Large intestine (tissue), 3 donors: ENCODE measurements at regions not wholly inside any gene's neighbourhood (a gene's known extent, or its start where the extent isn't known, plus 50 kb on each side); places are given as distances from the start of the nearest gene placed in this dataset.
"Not testable (repeated sequence)": the region's sequence is repeated elsewhere in the genome, so short reads cannot be mapped to it uniquely, and the experiment has no call there.

Experiments
- DNase-seq, 2 donors: peaks; one replicate each; pipeline versions ENCODE4 v3.0.0 to v3.0.0-alpha.2; 2013
- H3K27ac ChIP-seq: one replicate; pipeline ENCODE4 v1.5.1; 2013; ENCODE audit warnings: low read length
- H3K27me3 ChIP-seq: 2 replicates; pipeline ENCODE4 v1.6.1; 2013; ENCODE audit warnings: low read length; ENCODE audit not compliant: control insufficient read depth, insufficient read depth
- H3K36me3 ChIP-seq: 2 replicates; pipeline ENCODE4 v1.6.1; 2013; ENCODE audit warnings: low read length; ENCODE audit not compliant: control insufficient read depth, insufficient read depth
- H3K4me1 ChIP-seq: one replicate; pipeline ENCODE4 v1.6.1; 2013; ENCODE audit warnings: low read length; ENCODE audit not compliant: control insufficient read depth, insufficient read depth
- H3K4me3 ChIP-seq: one replicate; pipeline ENCODE4 v1.5.1; 2013; ENCODE audit warnings: low read length
- H3K9me3 ChIP-seq: one replicate; pipeline ENCODE4 v1.6.1; 2013; ENCODE audit warnings: mild to moderate bottlenecking, low read depth, low read length, moderate library complexity; ENCODE audit not compliant: control insufficient read depth
- WGBS: methylation state at CpG from one replicate; pipeline ENCODE4 v1.1.5; 2013; ENCODE audit warnings: low lambda C conversion rate; ENCODE audit not compliant: insufficient coverage; 5-methylcytosine and 5-hydroxymethylcytosine counted together

DNA sequence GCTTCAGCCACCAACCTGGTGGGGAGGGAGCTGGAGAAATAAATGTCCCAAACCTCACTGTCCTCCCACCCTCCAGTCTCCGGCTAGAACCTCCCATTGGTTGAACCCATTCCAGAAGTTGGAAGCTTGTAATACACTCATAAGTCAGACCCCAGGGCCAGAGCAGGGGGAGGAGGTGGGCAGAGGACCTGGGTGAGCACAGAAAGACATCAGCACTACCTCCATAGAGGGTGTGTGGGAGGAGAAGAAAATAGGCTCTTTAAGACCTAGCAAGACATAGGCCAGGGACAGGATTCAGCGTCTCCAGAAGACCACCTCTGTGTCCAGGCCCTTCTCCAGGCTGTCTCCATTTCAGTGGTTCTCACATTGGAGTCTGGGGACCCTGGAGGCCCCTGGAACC lies 73.3 kb upstream of the TOP1 start:
- H3K36me3 ChIP-seq: no peaks in the 10 kb centered on the region
- no peaks in the 10 kb centered on the region for H3K4me1 ChIP-seq
- no CpG with 5 or more reads among the region's 2 CpGs for WGBS
- H3K9me3 ChIP-seq: no peaks in the 10 kb centered on the region
- H3K27me3 ChIP-seq: peaks cover 18% of the 10 kb centered on the region
- H3K27ac ChIP-seq: no peak overlapping the region
- no peak for DNase-seq
- no peak overlapping the region for H3K4me3 ChIP-seq

- not testable (repeated sequence) for DNase-seq, H3K4me3 ChIP-seq, H3K36me3 ChIP-seq, H3K4me1 ChIP-seq, H3K27ac ChIP-seq, H3K9me3 ChIP-seq
- WGBS: no CpG with 5 or more reads among the region's 8 CpGs
- peaks cover 16% of the 10 kb centered on the region for H3K27me3 ChIP-seq
These were observed 72.8 kb upstream of the TOP1 start for GRCh38 chr20:40955826-40956225.

DNA sequence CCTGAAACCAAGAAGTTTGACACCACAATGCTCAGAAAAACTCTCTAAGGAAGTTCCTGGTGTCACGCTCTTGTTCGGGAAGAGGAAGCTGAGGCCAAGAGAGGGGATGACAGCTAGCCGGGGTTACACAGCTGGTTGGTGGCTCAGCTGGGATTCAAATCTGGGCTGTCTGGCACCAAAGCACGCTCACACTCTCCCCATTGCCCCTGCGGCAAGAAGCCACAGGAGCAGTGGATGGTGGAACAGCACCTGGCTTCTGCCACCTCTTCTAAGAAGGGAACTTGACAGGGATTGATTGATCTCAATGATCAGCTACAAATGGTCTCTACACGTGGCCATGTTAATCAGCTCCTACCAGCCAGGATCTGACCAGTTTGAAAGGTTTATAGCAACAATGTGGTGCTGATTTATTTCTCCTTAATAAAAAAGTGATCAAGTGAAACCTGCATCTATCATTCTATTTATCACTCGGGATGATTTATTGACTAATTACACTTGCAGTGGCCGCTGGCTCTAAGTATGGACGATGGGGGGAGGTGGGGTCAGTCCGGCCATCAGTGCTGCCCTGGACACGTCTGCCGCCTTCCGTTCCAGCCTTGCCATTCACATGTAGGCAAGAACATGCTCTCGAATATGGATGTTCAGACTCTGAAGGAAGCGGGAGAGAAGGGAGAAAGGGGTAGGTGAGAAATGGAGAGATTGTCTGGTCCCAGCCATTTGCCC lies 71.9 kb upstream of the TOP1 start:
- H3K4me1 ChIP-seq: no peaks in the 10 kb centered on the region
- H3K27ac ChIP-seq: no peak overlapping the region
- H3K36me3 ChIP-seq: no peaks in the 10 kb centered on the region
- no peak for DNase-seq
- H3K4me3 ChIP-seq: no peak overlapping the region
- H3K27me3 ChIP-seq: peaks cover 16% of the 10 kb centered on the region
- WGBS: no CpG with 5 or more reads among the region's 15 CpGs
- no peaks in the 10 kb centered on the region for H3K9me3 ChIP-seq

- no peaks in the 10 kb centered on the region for H3K36me3 ChIP-seq
- peaks cover 14% of the 10 kb centered on the region for H3K27me3 ChIP-seq
- no peaks in the 10 kb centered on the region for H3K4me1 ChIP-seq
- no peak for DNase-seq
- WGBS: no CpG with 5 or more reads among the region's 6 CpGs
- H3K4me3 ChIP-seq: no peak overlapping the region
- H3K9me3 ChIP-seq: no peaks in the 10 kb centered on the region
- H3K27ac ChIP-seq: no peak overlapping the region
These were observed 71.3 kb upstream of the TOP1 start for GRCh38 chr20:40957265-40957760.

- H3K36me3 ChIP-seq: no peaks in the 10 kb centered on the region
- no peak for DNase-seq
- no peaks in the 10 kb centered on the region for H3K4me1 ChIP-seq
- no peak overlapping the region for H3K27ac ChIP-seq
- H3K9me3 ChIP-seq: no peaks in the 10 kb centered on the region
- H3K27me3 ChIP-seq: peaks cover 12% of the 10 kb centered on the region
- no CpG with 5 or more reads among the region's 4 CpGs for WGBS
- no peak overlapping the region for H3K4me3 ChIP-seq
These were observed 70.0 kb upstream of the TOP1 start for GRCh38 chr20:40958598-40958997.

DNA sequence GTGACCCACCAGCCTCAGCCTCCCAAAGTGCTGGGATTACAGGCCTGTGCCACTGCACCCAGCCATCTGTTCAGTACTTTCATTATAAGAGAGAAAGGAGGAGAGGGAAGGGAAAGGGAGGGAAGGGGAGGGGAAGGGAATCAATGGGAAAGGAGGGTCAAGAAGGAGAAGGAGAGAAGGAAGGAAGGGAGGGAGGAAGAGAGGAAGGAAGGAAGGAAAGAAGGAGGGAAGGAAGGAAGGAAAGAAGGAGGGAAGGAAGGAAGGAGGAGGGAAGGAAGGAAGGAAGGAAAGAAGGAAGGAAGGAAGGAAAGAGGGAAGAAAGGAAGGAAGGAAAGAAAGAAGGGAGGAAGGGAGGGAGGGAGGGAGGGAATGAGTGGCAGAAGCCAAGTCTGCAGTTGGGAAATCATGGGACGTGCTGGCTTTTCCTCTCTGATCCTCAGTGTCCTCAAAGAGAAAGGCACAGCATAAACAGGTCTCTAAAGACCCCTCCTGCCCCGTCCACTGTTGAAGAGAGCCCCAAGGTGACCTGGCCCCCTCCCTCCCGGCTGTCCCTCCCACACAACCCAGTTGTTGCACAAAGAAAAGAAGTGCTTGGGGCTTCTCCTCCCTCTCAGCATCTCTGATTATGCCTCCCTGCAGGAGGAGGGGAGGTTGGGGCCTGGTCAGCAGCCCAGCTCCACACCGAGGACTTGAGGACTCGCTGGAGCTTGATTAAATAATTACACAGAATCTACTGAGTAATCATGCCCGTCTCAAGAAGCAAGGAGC lies 69.1 kb upstream of the TOP1 start:
- Histone ChIP-seq H3K36me3 (no peaks in the 10 kb centered on the region), H3K27ac (no peak overlapping the region), H3K27me3 (peaks cover 7% of the 10 kb centered on the region), H3K4me1 (no peaks in the 10 kb centered on the region), H3K4me3 (no peak overlapping the region), H3K9me3 (no peaks in the 10 kb centered on the region)
- whole genome bisulfite sequencing: no CpG with 5 or more reads among the region's 6 CpGs
- no peak for DNase-seq

DNA sequence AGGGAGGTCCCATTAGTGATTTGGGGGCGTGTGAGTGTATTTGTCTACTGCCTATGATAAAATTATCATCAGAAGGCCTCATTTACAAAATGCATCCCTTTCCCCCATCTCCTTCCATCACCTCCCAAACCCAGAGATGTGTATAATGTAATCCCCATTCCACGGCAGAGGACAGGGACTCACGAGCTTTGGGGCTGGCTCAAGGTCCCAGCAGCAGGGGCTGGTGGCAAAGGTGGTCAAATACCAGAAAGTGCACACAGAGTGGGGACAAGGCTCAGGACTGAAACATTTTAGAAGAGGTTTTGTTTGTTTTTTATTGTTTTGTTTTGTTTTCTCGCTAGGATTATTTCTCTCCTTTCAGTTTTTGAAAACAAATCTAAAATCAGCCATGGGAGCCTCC lies 68.5 kb upstream of the TOP1 start:
- no peak for DNase-seq
- Histone ChIP-seq H3K27me3 (peaks cover 7% of the 10 kb centered on the region), H3K36me3 (no peaks in the 10 kb centered on the region), H3K9me3 (no peaks in the 10 kb centered on the region), H3K4me3 (no peak overlapping the region), H3K27ac (no peak overlapping the region), H3K4me1 (no peaks in the 10 kb centered on the region)
- whole genome bisulfite sequencing: 100% methylated on average over 1 of the region's 4 CpGs

DNA sequence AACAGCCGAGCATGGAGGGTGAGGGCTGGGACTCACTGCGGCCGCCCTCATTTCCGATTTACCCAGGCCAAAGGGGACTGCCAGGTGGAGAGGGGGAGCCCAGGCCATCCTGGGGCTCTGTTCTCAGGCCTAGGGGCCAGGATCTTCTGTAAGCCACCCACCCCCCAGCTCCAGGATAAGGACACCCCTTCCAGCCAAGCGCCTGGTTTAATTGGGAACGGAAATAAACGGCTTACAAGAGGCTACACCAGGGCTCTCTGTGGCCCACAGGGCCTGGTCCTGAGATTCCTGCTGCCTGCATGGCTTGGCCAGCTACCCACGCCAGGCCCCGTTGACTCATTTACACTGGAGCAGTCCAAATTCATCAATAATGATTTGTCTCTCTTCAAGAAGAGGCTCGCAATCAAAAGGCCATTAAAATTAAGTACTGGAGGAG lies 68.1 kb upstream of the TOP1 start:
- Histone ChIP-seq H3K4me3 (no peak overlapping the region), H3K9me3 (no peaks in the 10 kb centered on the region), H3K36me3 (no peaks in the 10 kb centered on the region), H3K27ac (no peak overlapping the region), H3K4me1 (no peaks in the 10 kb centered on the region), H3K27me3 (peaks cover 7% of the 10 kb centered on the region)
- no peak for DNase-seq
- WGBS: no CpG with 5 or more reads among the region's 10 CpGs

GRCh38 chr20:40961176-40961575 lies 67.4 kb upstream of the TOP1 start:
- Histone ChIP-seq H3K4me3 (no peak overlapping the region), H3K9me3 (no peaks in the 10 kb centered on the region), H3K27ac (no peak overlapping the region), H3K4me1 (no peaks in the 10 kb centered on the region), H3K36me3 (no peaks in the 10 kb centered on the region), H3K27me3 (peaks cover 7% of the 10 kb centered on the region)
- no CpG with 5 or more reads among the region's 2 CpGs for WGBS
- DNase-seq: no peak

GRCh38 chr20:40961686-40962640 lies 66.7 kb upstream of the TOP1 start:
- Histone ChIP-seq H3K4me3 (no peak overlapping the region), H3K27ac (no peak overlapping the region), H3K36me3 (no peaks in the 10 kb centered on the region), H3K9me3 (no peaks in the 10 kb centered on the region), H3K27me3 (peaks cover 3% of the 10 kb centered on the region), H3K4me1 (no peaks in the 10 kb centered on the region)
- DNase-seq: no peak
- no CpG with 5 or more reads among the region's 13 CpGs for WGBS
